SK-N-MC (cell line): ENCODE measurements at regions not wholly inside any gene's neighbourhood (a gene's known extent, or its start where the extent isn't known, plus 50 kb on each side); places are given as distances from the start of the nearest gene placed in this dataset.

ENCODE experiments used
- EZH2 ChIP-seq: fragments of 200-600 bp; sonication (generic); IDR thresholded peaks from one replicate; pipeline ENCODE4 v1.6.1; 2017; ENCODE audit warnings: antibody characterized with exemption
- FOXP2 ChIP-seq: optimal IDR thresholded peaks from 2 replicates; pipeline ENCODE3; 2011; ENCODE audit warnings: mild to moderate bottlenecking, moderate library complexity; ENCODE audit not compliant: insufficient read depth; ENCODE audit errors: extremely low read length, control extremely low read depth
- POLR2AphosphoS5 ChIP-seq: IDR thresholded peaks from 2 replicates; pipeline ENCODE4 v1.6.1; 2012; ENCODE audit warnings: mild to moderate bottlenecking, low read depth, low read length, borderline replicate concordance

DNA sequence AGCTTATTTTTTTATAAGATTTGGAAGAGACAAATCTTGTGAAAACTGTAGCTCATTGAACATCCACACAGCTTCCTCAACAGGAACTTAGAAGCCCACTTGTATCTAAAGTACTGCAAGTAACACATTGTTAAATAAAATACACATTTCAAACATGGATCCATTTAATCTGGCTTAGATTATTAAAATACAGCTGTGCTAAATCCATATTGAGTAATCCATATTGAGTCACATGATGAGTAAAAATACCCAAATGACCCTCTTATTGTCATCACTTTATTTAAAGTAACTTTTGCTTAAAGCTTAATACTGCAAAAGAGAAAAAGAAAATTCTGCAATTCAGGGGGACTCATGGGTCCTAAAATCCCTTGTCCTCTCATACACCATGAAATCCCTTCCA is 133.3 kb downstream of the OSR1 start:
- TF ChIP-seq EZH2, result no peak
- no peak for TF ChIP-seq POLR2AphosphoS5
- TF ChIP-seq FOXP2, result no peak
